Testis (tissue), 2 donors: ENCODE measurements at regions not wholly inside any gene's neighbourhood (a gene's known extent, or its start where the extent isn't known, plus 50 kb on each side); places are given as distances from the start of the nearest gene placed in this dataset.

Experiments used
- CTCF ChIP-seq, 3 experiments: fragments of 450-650 bp in 2 of 3; fragments of 200-600 bp in 1 of 3; sonication (generic) in 1 of 3; IDR thresholded peaks; one replicate each; pipeline ENCODE4 v1.5.1; 2016 to 2019; ENCODE audit warnings: antibody characterized with exemption in 3 of 3, mild to moderate bottlenecking in 2 of 3, moderate library complexity in 1 of 3
- POLR2A ChIP-seq: fragments of 450-650 bp; IDR thresholded peaks from one replicate; pipeline ENCODE4 v1.6.1; 2017; ENCODE audit warnings: antibody characterized with exemption, mild to moderate bottlenecking, moderate library complexity

- TF ChIP-seq CTCF (IDR thresholded peaks at IDR 0.05): no peak
- TF ChIP-seq POLR2A: no peak
Observed at GRCh38 chr2:215486291-215487001, 50.6 kb upstream of the FN1 start.
